Activated CD8-positive, alpha-beta memory T cell treated with anti-CD3 and anti-CD28 coated beads, Interleukin-2, amount 10 ng/mL, durations not matched to agents 7 days and 5 days (primary cell): ENCODE measurements at regions not wholly inside any gene's neighbourhood (a gene's known extent, or its start where the extent isn't known, plus 50 kb on each side); places are given as distances from the start of the nearest gene placed in this dataset.

Experiments
- ATAC-seq: fragments of 150-1000 bp; cut with Tn5 transposase; one replicate; pipeline ENCODE4 v1.10.0; 2021; ENCODE audit warnings: moderate library complexity
- CTCF ChIA-PET: fragments of 350-600 bp; sonication (Branson Sonifier 250); formaldehyde crosslinking; loops from one replicate; lab custom pipeline; 2021; ENCODE audit warnings: antibody characterized with exemption; lab: Charles Lee
- DNase-seq: peaks from one replicate; pipeline ENCODE4 v3.0.0-alpha.2; 2020
- H3K27ac Mint-ChIP-seq: one replicate; pipeline ENCODE4 v1.8.0; 2021; ENCODE audit warnings: mild to moderate bottlenecking, mixed read lengths
- H3K27me3 Mint-ChIP-seq: one replicate; pipeline ENCODE4 v1.8.0; 2021; ENCODE audit warnings: mixed read lengths
- H3K36me3 Mint-ChIP-seq: one replicate; pipeline ENCODE4 v1.8.0; 2021; ENCODE audit warnings: mild to moderate bottlenecking, mixed read lengths
- H3K4me1 Mint-ChIP-seq: one replicate; pipeline ENCODE4 v1.8.0; 2021; ENCODE audit warnings: mixed read lengths
- H3K4me3 Mint-ChIP-seq: one replicate; pipeline ENCODE4 v1.8.0; 2021; ENCODE audit warnings: mild to moderate bottlenecking, moderate library complexity, mixed read lengths
- H3K9me3 Mint-ChIP-seq: one replicate; pipeline ENCODE4 v1.8.0; 2022; ENCODE audit warnings: low read depth, mixed read lengths

GRCh38 chr5:144004751-144005150 lies 165.7 kb downstream of the YIPF5 start:
- CTCF ChIA-PET, result interaction anchor here (1.7 kb wide), 1 partner anchor 11 kb away, joined by 3 read pairs; no protein-coding TSS in a partner anchor
- Mint-ChIP-seq H3K27me3 (peaks cover 13% of the 10 kb centered on the region), H3K9me3 (no peaks in the 10 kb centered on the region), H3K27ac (no peak overlapping the region), H3K36me3 (no peaks in the 10 kb centered on the region), H3K4me1 (no peaks in the 10 kb centered on the region), H3K4me3 (no peak overlapping the region)
- DNase-seq, result no peak
- no peak for ATAC-seq

DNA sequence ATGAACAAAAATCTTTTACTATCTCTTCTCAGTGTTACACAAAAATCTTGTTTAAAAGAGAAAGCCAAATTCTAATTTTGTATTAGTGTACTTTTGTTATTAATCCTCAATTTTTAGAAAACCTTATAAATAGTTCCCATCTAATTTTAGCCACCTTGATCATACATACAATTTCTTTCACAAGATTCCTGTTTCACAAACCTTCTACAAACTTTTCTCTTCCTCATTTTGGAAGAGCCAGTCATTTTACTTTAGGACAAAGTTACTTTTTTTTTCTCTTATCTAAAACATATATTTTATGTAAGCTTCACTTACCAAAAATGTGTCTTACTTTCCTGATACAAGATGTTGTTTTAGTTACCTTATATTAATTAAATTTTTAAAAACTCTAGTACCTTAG lies 161.3 kb downstream of the YIPF5 start:
- no peak for ATAC-seq
- H3K27ac Mint-ChIP-seq, result no peak overlapping the region
- H3K4me3 Mint-ChIP-seq, result no peak overlapping the region
- H3K4me1 Mint-ChIP-seq, result no peaks in the 10 kb centered on the region
- no peaks in the 10 kb centered on the region for H3K9me3 Mint-ChIP-seq
- no peaks in the 10 kb centered on the region for H3K36me3 Mint-ChIP-seq
- CTCF ChIA-PET, result no interaction called here
- no peak for DNase-seq
- no peaks in the 10 kb centered on the region for H3K27me3 Mint-ChIP-seq

DNA sequence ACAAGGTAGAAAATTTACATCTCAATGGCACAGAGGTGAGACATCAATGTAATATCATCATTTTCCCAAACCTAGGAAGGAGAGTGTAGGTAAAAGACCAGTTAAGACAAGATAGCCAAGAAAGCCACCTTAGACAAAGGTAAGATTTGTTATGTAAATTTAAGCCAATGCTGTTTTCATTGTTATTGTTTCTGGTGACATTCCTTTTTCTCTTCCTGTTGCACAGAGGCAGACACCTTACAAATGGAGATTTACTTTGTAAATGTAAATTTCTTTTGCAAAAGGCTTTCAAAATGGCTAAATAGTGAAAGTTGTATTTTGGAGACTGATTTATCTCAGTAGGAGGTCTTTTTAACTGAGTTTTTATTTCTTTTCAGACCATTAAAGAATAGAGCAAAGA lies 159.1 kb downstream of the YIPF5 start:
- H3K9me3 Mint-ChIP-seq, result no peaks in the 10 kb centered on the region
- ATAC-seq (no peak), DNase-seq (no peak)
- H3K27ac Mint-ChIP-seq, result no peak overlapping the region
- CTCF ChIA-PET, result no interaction called here
- H3K27me3 Mint-ChIP-seq, result no peaks in the 10 kb centered on the region
- H3K36me3 Mint-ChIP-seq, result no peaks in the 10 kb centered on the region
- no peaks in the 10 kb centered on the region for H3K4me1 Mint-ChIP-seq
- no peak overlapping the region for H3K4me3 Mint-ChIP-seq

DNA sequence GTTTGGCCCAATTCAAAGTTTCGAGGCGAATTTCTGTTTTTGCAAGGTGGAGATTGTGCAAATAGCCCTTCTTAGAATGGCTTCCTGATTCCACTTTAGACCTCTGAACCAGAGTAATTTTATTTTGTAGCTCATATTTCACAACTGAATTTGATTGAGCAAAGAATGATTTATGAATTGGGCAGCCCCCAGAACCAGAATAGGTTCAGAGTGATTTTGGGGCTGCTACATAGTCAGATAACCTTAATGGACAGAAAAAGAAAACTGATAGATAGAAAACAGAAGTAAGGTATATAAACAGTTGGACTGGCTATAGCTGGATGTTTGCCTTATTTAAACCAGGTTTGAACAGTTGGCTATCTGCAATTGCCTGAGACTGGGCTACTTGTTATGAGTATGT lies 156.6 kb downstream of the YIPF5 start:
- ATAC-seq (no peak), DNase-seq (no peak)
- no peak overlapping the region for H3K27ac Mint-ChIP-seq

GRCh38 chr5:144015961-144016360 lies 154.5 kb downstream of the YIPF5 start:
- H3K4me1 Mint-ChIP-seq, result no peaks in the 10 kb centered on the region
- no peak for DNase-seq

More for the DNA sequence above, 156.6 kb downstream of the YIPF5 start:
- no peak overlapping the region for H3K4me3 Mint-ChIP-seq
- no peaks in the 10 kb centered on the region for H3K9me3 Mint-ChIP-seq
- H3K27me3 Mint-ChIP-seq, result peaks cover under 1% of the 10 kb centered on the region
- H3K4me1 Mint-ChIP-seq, result no peaks in the 10 kb centered on the region
- H3K36me3 Mint-ChIP-seq, result no peaks in the 10 kb centered on the region
- CTCF ChIA-PET, result no interaction called here

GRCh38 chr5:144017119-144017518 lies 153.3 kb downstream of the YIPF5 start:
- ATAC-seq, result no peak
- peaks cover 3% of the 10 kb centered on the region for H3K27me3 Mint-ChIP-seq
- CTCF ChIA-PET, result no interaction called here
- no peak overlapping the region for H3K4me3 Mint-ChIP-seq
- H3K4me1 Mint-ChIP-seq, result no peaks in the 10 kb centered on the region
- no peaks in the 10 kb centered on the region for H3K36me3 Mint-ChIP-seq
- DNase-seq, result no peak
- H3K27ac Mint-ChIP-seq, result no peak overlapping the region
- H3K9me3 Mint-ChIP-seq, result no peaks in the 10 kb centered on the region

More at GRCh38 chr5:144015961-144016360, 154.5 kb downstream of the YIPF5 start:
- CTCF ChIA-PET, result interaction anchor here (1.0 kb wide), 1 partner anchor 11 kb away, joined by 3 read pairs; no protein-coding TSS in a partner anchor
- Mint-ChIP-seq H3K27me3 (peaks cover 3% of the 10 kb centered on the region), H3K27ac (no peak overlapping the region), H3K9me3 (no peaks in the 10 kb centered on the region), H3K4me3 (no peak overlapping the region), H3K36me3 (no peaks in the 10 kb centered on the region)
- no peak for ATAC-seq

DNA sequence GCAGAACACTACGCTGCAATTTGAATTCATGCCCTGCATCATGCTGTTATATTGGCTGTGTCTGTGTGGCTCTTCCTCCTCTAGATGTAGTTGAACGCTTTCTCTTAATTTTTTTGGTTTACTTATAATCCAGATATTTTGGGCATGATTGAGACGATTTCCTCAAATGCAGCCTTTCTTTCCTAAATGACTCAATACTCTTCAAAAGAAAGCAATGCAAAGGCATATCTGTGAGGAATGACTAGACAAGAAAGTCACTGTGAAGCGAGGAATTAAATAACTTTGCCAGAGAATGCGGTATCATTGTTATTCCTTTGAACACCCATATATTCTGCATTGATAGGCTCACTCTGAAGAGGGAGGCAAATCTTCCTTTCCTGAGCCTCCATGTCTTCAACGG lies 152.8 kb downstream of the YIPF5 start:
- no peak for ATAC-seq
- Mint-ChIP-seq H3K9me3 (peaks cover 2% of the 10 kb centered on the region), H3K27me3 (peaks cover 3% of the 10 kb centered on the region), H3K27ac (no peak overlapping the region), H3K36me3 (no peaks in the 10 kb centered on the region), H3K4me3 (no peak overlapping the region), H3K4me1 (no peaks in the 10 kb centered on the region)
- CTCF ChIA-PET, result no interaction called here
- no peak for DNase-seq

- CTCF ChIA-PET, result no interaction called here
- DNase-seq (no peak), ATAC-seq (no peak)
- H3K27ac Mint-ChIP-seq, result no peak overlapping the region
- H3K27me3 Mint-ChIP-seq, result peaks cover 6% of the 10 kb centered on the region
- no peaks in the 10 kb centered on the region for H3K4me1 Mint-ChIP-seq
- peaks cover 2% of the 10 kb centered on the region for H3K9me3 Mint-ChIP-seq
- no peak overlapping the region for H3K4me3 Mint-ChIP-seq
- H3K36me3 Mint-ChIP-seq, result no peaks in the 10 kb centered on the region
Measured at GRCh38 chr5:144024090-144024489, 146.4 kb downstream of the YIPF5 start.

DNA sequence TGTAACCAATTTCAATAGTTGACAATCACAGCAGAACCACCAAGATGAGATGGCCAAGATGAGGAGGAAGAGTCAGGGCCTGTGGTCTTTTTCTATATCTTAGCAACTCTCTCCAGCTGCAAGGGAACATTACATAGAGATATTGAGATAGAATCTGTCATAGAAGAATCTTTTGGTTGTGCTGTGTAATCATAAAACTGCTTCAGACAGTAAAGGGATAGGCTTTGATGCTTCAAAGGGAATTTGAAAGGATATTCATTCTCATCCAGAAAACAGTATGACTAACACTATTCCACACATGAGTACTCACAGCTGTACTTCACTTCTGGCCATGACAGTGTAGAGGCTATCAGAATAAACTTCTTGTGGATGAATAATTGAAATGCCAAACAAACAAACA lies 145.9 kb downstream of the YIPF5 start:
- no peak overlapping the region for H3K27ac Mint-ChIP-seq
- H3K36me3 Mint-ChIP-seq, result no peaks in the 10 kb centered on the region
- peaks cover 2% of the 10 kb centered on the region for H3K9me3 Mint-ChIP-seq
- ATAC-seq, result no peak
- no peaks in the 10 kb centered on the region for H3K4me1 Mint-ChIP-seq
- no peak for DNase-seq
- H3K27me3 Mint-ChIP-seq, result peaks cover 6% of the 10 kb centered on the region
- CTCF ChIA-PET, result no interaction called here
- no peak overlapping the region for H3K4me3 Mint-ChIP-seq

DNA sequence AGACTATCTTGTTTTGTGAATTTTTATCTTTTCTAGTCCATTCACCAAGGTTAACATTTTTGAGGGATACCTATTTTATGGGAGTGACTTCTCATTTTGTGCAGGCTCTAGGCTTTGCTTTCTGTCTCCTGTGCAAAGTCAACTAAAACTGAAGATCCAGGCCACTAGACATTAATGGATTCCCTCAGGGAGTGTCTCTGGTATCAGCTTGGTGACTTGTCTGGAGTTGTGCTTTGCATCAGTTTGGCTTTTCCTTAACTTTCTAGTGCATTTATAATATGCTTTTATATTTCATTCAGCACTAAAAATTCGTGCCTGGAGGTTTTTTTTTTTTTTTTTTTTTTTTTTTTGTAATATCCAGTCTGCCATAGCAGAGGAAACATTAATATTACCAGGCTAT lies 144.2 kb downstream of the YIPF5 start:
- DNase-seq, result no peak
- no peak overlapping the region for H3K27ac Mint-ChIP-seq
- peaks cover 6% of the 10 kb centered on the region for H3K27me3 Mint-ChIP-seq
- no peaks in the 10 kb centered on the region for H3K36me3 Mint-ChIP-seq
- H3K4me1 Mint-ChIP-seq, result no peaks in the 10 kb centered on the region
- CTCF ChIA-PET, result interaction anchor here (0.6 kb wide), 1 partner anchor 12 kb away, joined by 3 read pairs; no protein-coding TSS in a partner anchor
- no peak for ATAC-seq
- H3K4me3 Mint-ChIP-seq, result no peak overlapping the region
- H3K9me3 Mint-ChIP-seq, result peaks cover 2% of the 10 kb centered on the region

- no peak for DNase-seq
- CTCF ChIA-PET, result no interaction called here
- H3K27me3 Mint-ChIP-seq, result peaks cover 10% of the 10 kb centered on the region
- H3K4me3 Mint-ChIP-seq, result no peak overlapping the region
- no peaks in the 10 kb centered on the region for H3K36me3 Mint-ChIP-seq
- no peaks in the 10 kb centered on the region for H3K9me3 Mint-ChIP-seq
- H3K27ac Mint-ChIP-seq, result no peak overlapping the region
- no peaks in the 10 kb centered on the region for H3K4me1 Mint-ChIP-seq
- ATAC-seq, result no peak
Measured at GRCh38 chr5:144028058-144028457, 142.4 kb downstream of the YIPF5 start.

DNA sequence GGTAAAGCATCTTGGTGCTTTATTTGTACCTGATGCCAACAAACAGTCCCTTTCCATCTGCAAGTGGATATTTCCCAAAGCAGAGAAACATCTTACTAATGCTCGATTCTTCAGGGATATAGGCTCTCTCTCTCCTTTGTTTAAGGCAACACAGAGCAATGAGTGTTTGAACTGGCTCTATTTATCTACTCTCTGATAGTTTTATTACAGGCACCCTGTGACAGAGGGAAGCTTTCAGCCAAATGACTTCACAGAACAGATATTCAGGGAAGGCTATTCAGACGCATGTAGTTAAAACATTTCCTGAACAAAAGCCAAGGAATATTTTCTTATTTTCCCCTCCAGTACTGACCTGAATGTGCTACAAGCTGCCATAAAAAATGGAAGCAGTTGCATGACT lies 141.8 kb downstream of the YIPF5 start:
- CTCF ChIA-PET, result no interaction called here
- no peak for ATAC-seq
- H3K36me3 Mint-ChIP-seq, result no peaks in the 10 kb centered on the region
- no peaks in the 10 kb centered on the region for H3K4me1 Mint-ChIP-seq
- H3K4me3 Mint-ChIP-seq, result no peak overlapping the region
- no peak overlapping the region for H3K27ac Mint-ChIP-seq
- peaks cover 10% of the 10 kb centered on the region for H3K27me3 Mint-ChIP-seq
- DNase-seq, result no peak
- H3K9me3 Mint-ChIP-seq, result no peaks in the 10 kb centered on the region

GRCh38 chr5:144030904-144031303 lies 139.6 kb downstream of the YIPF5 start:
- ATAC-seq (no peak), DNase-seq (no peak)
- Mint-ChIP-seq H3K9me3 (no peaks in the 10 kb centered on the region), H3K27ac (no peak overlapping the region), H3K36me3 (no peaks in the 10 kb centered on the region), H3K4me3 (no peak overlapping the region), H3K4me1 (no peaks in the 10 kb centered on the region), H3K27me3 (peaks cover 13% of the 10 kb centered on the region)
- CTCF ChIA-PET, result no interaction called here

DNA sequence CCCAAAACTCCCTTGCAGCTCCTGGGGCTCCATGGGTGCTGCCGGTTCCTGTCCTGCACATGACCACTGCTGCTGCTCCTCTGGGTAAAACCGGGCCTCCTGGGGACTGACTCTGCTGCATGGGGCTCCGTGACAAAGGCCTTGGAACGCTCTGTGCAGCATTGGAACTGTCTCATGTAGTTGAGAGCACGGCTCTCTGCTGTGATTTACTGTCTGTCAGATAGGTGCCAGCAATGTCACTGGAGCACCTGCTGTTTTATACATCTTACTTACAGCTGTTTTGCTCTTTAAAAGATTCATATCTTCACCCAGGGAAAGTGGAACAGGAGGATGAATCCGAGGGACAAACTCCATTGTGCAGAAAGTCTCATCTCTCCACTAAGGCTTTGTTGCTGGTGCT lies 138.1 kb downstream of the YIPF5 start:
- Mint-ChIP-seq H3K36me3 (no peaks in the 10 kb centered on the region), H3K4me3 (no peak overlapping the region), H3K9me3 (no peaks in the 10 kb centered on the region), H3K4me1 (no peaks in the 10 kb centered on the region), H3K27me3 (peaks cover 12% of the 10 kb centered on the region), H3K27ac (no peak overlapping the region)
- CTCF ChIA-PET, result no interaction called here
- no peak for DNase-seq
- ATAC-seq, result no peak

- no peaks in the 10 kb centered on the region for H3K9me3 Mint-ChIP-seq
- CTCF ChIA-PET, result no interaction called here
- no peak overlapping the region for H3K27ac Mint-ChIP-seq
- no peak overlapping the region for H3K4me3 Mint-ChIP-seq
- DNase-seq (no peak), ATAC-seq (no peak)
- peaks cover 11% of the 10 kb centered on the region for H3K27me3 Mint-ChIP-seq
- no peaks in the 10 kb centered on the region for H3K4me1 Mint-ChIP-seq
- no peaks in the 10 kb centered on the region for H3K36me3 Mint-ChIP-seq
Measured at GRCh38 chr5:144033486-144033885, 137.0 kb downstream of the YIPF5 start.
